Stimulated activated CD4-positive, alpha-beta T cell treated with anti-CD3 and anti-CD28 coated beads, Interleukin-4, amount 100 ng/mL, for 1 hour (primary cell): ENCODE measurements at regions not wholly inside any gene's neighbourhood (a gene's known extent, or its start where the extent isn't known, plus 50 kb on each side); places are given as distances from the start of the nearest gene placed in this dataset.

Experiments
- DNase-seq: peaks from one replicate; pipeline ENCODE4 v3.0.0-alpha.2; 2020

- DNase-seq: no peak
Observed at GRCh38 chr5:6926491-6927038, 213.3 kb downstream of the TENT4A start.

GRCh38 chr5:6936031-6936430 is 222.8 kb downstream of the TENT4A start:
- DNase-seq: no peak

- no peak for DNase-seq
Observed at GRCh38 chr5:6937677-6938076, 224.4 kb downstream of the TENT4A start.

- no peak for DNase-seq
Observed at GRCh38 chr5:6941631-6942030, 228.4 kb downstream of the TENT4A start.

GRCh38 chr5:6943197-6944112 is 230.2 kb downstream of the TENT4A start:
- DNase-seq: no peak

GRCh38 chr5:6948562-6948961 is 235.3 kb downstream of the TENT4A start:
- no peak for DNase-seq

GRCh38 chr5:6949230-6949629 is 236.0 kb downstream of the TENT4A start:
- no peak for DNase-seq

- no peak for DNase-seq
Observed at GRCh38 chr5:6950250-6950649, 237.0 kb downstream of the TENT4A start.

GRCh38 chr5:6950860-6951259 is 237.6 kb downstream of the TENT4A start:
- DNase-seq: no peak

GRCh38 chr5:6961123-6961522 is 247.9 kb downstream of the TENT4A start:
- DNase-seq: no peak

GRCh38 chr5:6961837-6962635 is 248.8 kb downstream of the TENT4A start:
- DNase-seq: no peak

GRCh38 chr5:6976971-6977370 is 263.7 kb downstream of the TENT4A start:
- no peak for DNase-seq

- DNase-seq: no peak
Observed at GRCh38 chr5:6979061-6979460, 265.8 kb downstream of the TENT4A start.

- DNase-seq: no peak
Observed at GRCh38 chr5:6989230-6989629, 276.0 kb downstream of the TENT4A start.

- DNase-seq: no peak
Observed at GRCh38 chr5:6994097-6994496, 280.9 kb downstream of the TENT4A start.

- DNase-seq: no peak
Observed at GRCh38 chr5:6995115-6995514, 281.9 kb downstream of the TENT4A start.

- no peak for DNase-seq
Observed at GRCh38 chr5:7000310-7000709, 287.1 kb downstream of the TENT4A start.

- no peak for DNase-seq
Observed at GRCh38 chr5:7010591-7010990, 297.4 kb downstream of the TENT4A start.

GRCh38 chr5:7012057-7012456 is 298.8 kb downstream of the TENT4A start:
- no peak for DNase-seq

- DNase-seq: no peak
Observed at GRCh38 chr5:7014611-7015010, 301.4 kb downstream of the TENT4A start.

- DNase-seq: no peak
Observed at GRCh38 chr5:7015586-7016256, 302.5 kb downstream of the TENT4A start.

GRCh38 chr5:7016999-7017747 is 303.9 kb downstream of the TENT4A start:
- DNase-seq: no peak
